ENCODE measurements at regions not wholly inside any gene's neighbourhood (a gene's known extent, or its start where the extent isn't known, plus 50 kb on each side); places are given as distances from the start of the nearest gene placed in this dataset.
A peak's percentile ranks its signal among the peaks of the same experiment; 100 is the strongest.

- TF ChIP-seq REST (IDR thresholded peaks at IDR 0.05; ENCODE audit: borderline replicate concordance) (peak; percentile 95), REST (CRISPR knock-in tag; IDR thresholded peaks at IDR 0.05; ENCODE audit: low read depth) (peak; percentile 85), MLX (CRISPR knock-in tag; conservative IDR thresholded peaks at IDR 0.05) (no peak), MIER1 (IDR thresholded peaks at IDR 0.05; ENCODE audit: low read depth) (peak; percentile 78), EHMT2 (IDR thresholded peaks at IDR 0.05) (peak; percentile 90)
Measured at GRCh38 chr2:139142252-139142880, 362.2 kb upstream of the NXPH2 start (continued).
